ENCODE measurements at regions not wholly inside any gene's neighbourhood (a gene's known extent, or its start where the extent isn't known, plus 50 kb on each side); places are given as distances from the start of the nearest gene placed in this dataset.

- H3K79me2 ChIP-seq (ENCODE audit: insufficient read depth, low read length): no peaks in the 10 kb centered on the region
- ChIA-PET RAD21 (ENCODE audit: low non-redundant PET in 1 of 2, low total read pairs in 2 of 2, uncharacterized antibody in 2 of 2, unreplicated experiment in 2 of 2) (no interaction called here), CTCF (interaction anchor here (1.2 kb wide), 1 partner anchor 8 kb away, joined by 5 read pairs; no protein-coding TSS in a partner anchor), POLR2A (no interaction called here)
- DNase-seq (ENCODE audit: low read depth, low spot score): no peak
- H3K9ac ChIP-seq (ENCODE audit: low read length): no peak overlapping the region
- no peaks in the 10 kb centered on the region for H3K9me2 ChIP-seq (ENCODE audit: insufficient read depth)
- no peaks in the 10 kb centered on the region for H4K20me1 ChIP-seq (ENCODE audit: insufficient read depth)
- H3K27me3 ChIP-seq (ENCODE audit: insufficient read depth, low read length): no peaks in the 10 kb centered on the region
- H2AFZ ChIP-seq (ENCODE audit: low read depth, low read length, poor library complexity, severe bottlenecking): no peak overlapping the region
- TF ChIP-seq, protein P1, sequence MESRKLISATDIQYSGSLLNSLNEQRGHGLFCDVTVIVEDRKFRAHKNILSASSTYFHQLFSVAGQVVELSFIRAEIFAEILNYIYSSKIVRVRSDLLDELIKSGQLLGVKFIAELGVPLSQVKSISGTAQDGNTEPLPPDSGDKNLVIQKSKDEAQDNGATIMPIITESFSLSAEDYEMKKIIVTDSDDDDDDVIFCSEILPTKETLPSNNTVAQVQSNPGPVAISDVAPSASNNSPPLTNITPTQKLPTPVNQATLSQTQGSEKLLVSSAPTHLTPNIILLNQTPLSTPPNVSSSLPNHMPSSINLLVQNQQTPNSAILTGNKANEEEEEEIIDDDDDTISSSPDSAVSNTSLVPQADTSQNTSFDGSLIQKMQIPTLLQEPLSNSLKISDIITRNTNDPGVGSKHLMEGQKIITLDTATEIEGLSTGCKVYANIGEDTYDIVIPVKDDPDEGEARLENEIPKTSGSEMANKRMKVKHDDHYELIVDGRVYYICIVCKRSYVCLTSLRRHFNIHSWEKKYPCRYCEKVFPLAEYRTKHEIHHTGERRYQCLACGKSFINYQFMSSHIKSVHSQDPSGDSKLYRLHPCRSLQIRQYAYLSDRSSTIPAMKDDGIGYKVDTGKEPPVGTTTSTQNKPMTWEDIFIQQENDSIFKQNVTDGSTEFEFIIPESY (IDR thresholded peaks at IDR 0.05; ENCODE audit: extremely low read depth, insufficient replicate concordance, low read length): no peak
- TF ChIP-seq JUND (IDR thresholded peaks at IDR 0.05) (no peak), ATF3 (IDR thresholded peaks at IDR 0.05) (no peak), EZH2 (IDR thresholded peaks at IDR 0.05) (no peak), SP1 (IDR thresholded peaks at IDR 0.05; ENCODE audit: low read depth) (no peak), ZNF274 (IDR thresholded peaks at IDR 0.05; ENCODE audit: low read depth, low read length) (no peak), CTCF (IDR thresholded peaks at IDR 0.05 in 2 of 3, conservative IDR thresholded peaks at IDR 0.05 in 1 of 3; ENCODE audit: borderline replicate concordance in 1 of 3, insufficient read depth in 1 of 3, low read depth in 2 of 3, low read length in 2 of 3) (no peak)
- H3K27ac ChIP-seq (ENCODE audit: low read depth, low read length): no peak overlapping the region
- H3K36me3 ChIP-seq (ENCODE audit: control insufficient read depth in 1 of 2, insufficient read depth in 2 of 2, low read length in 2 of 2): no peaks in the 10 kb centered on the region
- H3K4me2 ChIP-seq (ENCODE audit: low read length): no peak overlapping the region
- ATAC-seq: no peak
- intact Hi-C loops (cut with micrococcal nuclease): no loop called here
- BruUV-seq (replicated peaks): no TSS peak
- H3K9me3 ChIP-seq (ENCODE audit: control insufficient read depth in 1 of 2, insufficient read depth in 1 of 2, low read depth in 1 of 2, low read length in 2 of 2): no peaks in the 10 kb centered on the region
- no peaks in the 10 kb centered on the region for H3K4me1 ChIP-seq (ENCODE audit: control insufficient read depth in 1 of 2, insufficient read depth in 2 of 2, low read length in 2 of 2)
- H3K4me3 ChIP-seq (replicated peaks in 1 of 2; ENCODE audit: low read depth in 1 of 2, low read length in 2 of 2): no peak overlapping the region
Observed at GRCh38 chrX:39157796-39158195, 356.5 kb downstream of the MID1IP1 start.

All from HCT116 (cell line).